Upper lobe of left lung (tissue), 6 donors: ENCODE measurements at regions not wholly inside any gene's neighbourhood (a gene's known extent, or its start where the extent isn't known, plus 50 kb on each side); places are given as distances from the start of the nearest gene placed in this dataset.

Experiments used
- ATAC-seq, 2 donors: fragments of 200-7000 bp; cut with Tn5 transposase; one replicate each; pipeline ENCODE4 v1.9.1; 2022; ENCODE audit warnings: mild to moderate bottlenecking in 2 of 2, moderate library complexity in 2 of 2; ENCODE audit not compliant: low FRiP score in 2 of 2
- DNase-seq, 2 donors: peaks; one replicate each; pipeline ENCODE4 v3.0.0-alpha.2; 2019 to 2020
- H3K27ac ChIP-seq, 4 donors: fragments of 200-600 bp; sonication (generic); one replicate each; pipeline ENCODE4 v1.5.1; 2016 to 2019
- H3K27me3 ChIP-seq, 4 donors: fragments of 200-600 bp; sonication (generic); one replicate each; pipeline ENCODE4 v1.5.1; 2017 to 2019
- H3K36me3 ChIP-seq, 4 donors: fragments of 200-600 bp; sonication (generic); one replicate each; pipeline ENCODE4 v1.5.1; 2016 to 2019
- H3K4me1 ChIP-seq, 4 donors: fragments of 200-600 bp; sonication (generic); one replicate each; pipeline ENCODE4 v1.5.1; 2018 to 2019
- H3K4me3 ChIP-seq, 4 donors: fragments of 200-600 bp; sonication (generic); one replicate each; pipeline ENCODE4 v1.5.1; 2017 to 2019; ENCODE audit warnings: mild to moderate bottlenecking in 2 of 4, moderate library complexity in 1 of 4
- H3K9me3 ChIP-seq, 4 donors: fragments of 200-600 bp; sonication (generic); one replicate each; pipeline ENCODE4 v1.5.1; 2018 to 2019
- CTCF ChIP-seq, 6 experiments: fragments of 450-650 bp in 4 of 6; fragments of 200-600 bp in 2 of 6; sonication (generic) in 2 of 6; IDR thresholded peaks; one replicate each; pipeline ENCODE4 v1.5.1; 2016 to 2019; ENCODE audit warnings: antibody characterized with exemption in 6 of 6
- EP300 ChIP-seq, 4 donors: sonication (generic); formaldehyde crosslinking; IDR thresholded peaks; one replicate each; pipeline ENCODE4 v1.5.1; 2017; ENCODE audit warnings: antibody characterized with exemption in 4 of 4, control low read depth in 2 of 4
- POLR2A ChIP-seq, 4 donors: fragments of 450-650 bp; IDR thresholded peaks; one replicate each; pipeline ENCODE4 v1.5.1; 2016 to 2017; ENCODE audit warnings: antibody characterized with exemption in 4 of 4, mild to moderate bottlenecking in 2 of 4
- POLR2AphosphoS5 ChIP-seq, 2 donors: sonication (generic); formaldehyde crosslinking; IDR thresholded peaks; one replicate each; pipeline ENCODE4 v1.5.1; 2017; ENCODE audit warnings: antibody characterized with exemption in 2 of 2
- WGBS, 2 donors: methylation state at CpG; one replicate each; pipeline ENCODE4 v1.1.5; 2017 to 2018; 5-methylcytosine and 5-hydroxymethylcytosine counted together
- donor health status: DM: no; HTN: no; CAD: no; lungs with moderate emphysema.
- donor health status: DM: no; HTN: yes; CAD: no; lungs with severe emphysema.

GRCh38 chr9:16358751-16359150 lies 511.7 kb downstream of the BNC2 start:
- TF ChIP-seq CTCF (IDR thresholded peaks at IDR 0.05) = no peak
- TF ChIP-seq POLR2AphosphoS5 (IDR thresholded peaks at IDR 0.05) = no peak
- TF ChIP-seq EP300 (IDR thresholded peaks at IDR 0.05) = no peak
- no peak for TF ChIP-seq POLR2A (IDR thresholded peaks at IDR 0.05)
- ATAC-seq (no peak), DNase-seq (no peak)
- Histone ChIP-seq H3K27me3 (no peaks in the 10 kb centered on the region), H3K4me3 (no peak overlapping the region), H3K27ac (no peak overlapping the region), H3K4me1 (peaks cover 0 to 4% (median 2%) of the 10 kb centered on the region in 4 donors), H3K36me3 (no peaks in the 10 kb centered on the region), H3K9me3 (no peaks in the 10 kb centered on the region)
- 74 to 92% methylated on average over 2 of the region's 2 CpGs for WGBS, 2 donors
